ENCODE measurements at regions not wholly inside any gene's neighbourhood (a gene's known extent, or its start where the extent isn't known, plus 50 kb on each side); places are given as distances from the start of the nearest gene placed in this dataset.
"Not testable (repeated sequence)": the region's sequence is repeated elsewhere in the genome, so short reads cannot be mapped to it uniquely, and the experiment has no call there.

GRCh38 chr17:52410781-52411180 is 252.3 kb upstream of the CA10 start:
- no peaks in the 10 kb centered on the region for H3K27me3 ChIP-seq (ENCODE audit: control insufficient read depth, insufficient read depth, low read length)
- no peaks in the 10 kb centered on the region for H3K9me3 ChIP-seq (ENCODE audit: control insufficient read depth, insufficient read depth, low read depth, low read length)
- H3K4me1 ChIP-seq (ENCODE audit: control insufficient read depth, extremely low read depth, insufficient read depth, low read length) = no peaks in the 10 kb centered on the region
- H4K20me1 ChIP-seq (ENCODE audit: control insufficient read depth, extremely low read depth, insufficient read depth, low read length) = no peaks in the 10 kb centered on the region
- no peak overlapping the region for H3K9ac ChIP-seq (ENCODE audit: insufficient read depth, low read length)
- no peaks in the 10 kb centered on the region for H3K79me2 ChIP-seq (ENCODE audit: control insufficient read depth, insufficient read depth, low read length)
- H3K36me3 ChIP-seq (ENCODE audit: control insufficient read depth, insufficient read depth, low read length) = no peaks in the 10 kb centered on the region
- no peak overlapping the region for H3K4me2 ChIP-seq (ENCODE audit: extremely low read depth, insufficient read depth, low read length)
- no peak overlapping the region for H3K27ac ChIP-seq (ENCODE audit: insufficient read depth, low read length)
- no peak overlapping the region for H2AFZ ChIP-seq (ENCODE audit: low read length)
- DNase-seq (ENCODE audit: low read depth in 2 of 2) = no peak
- H3K4me3 ChIP-seq (replicated peaks in 1 of 4; ENCODE audit: control extremely low read depth in 1 of 4, insufficient read depth in 1 of 4, low read depth in 3 of 4, low read length in 4 of 4) = no peak overlapping the region
- no peak for TF ChIP-seq EZH2 (IDR thresholded peaks at IDR 0.05; ENCODE audit: low read length, missing control alignments)
- TF ChIP-seq CTCF (conservative IDR thresholded peaks at IDR 0.05 in 1 of 2, IDR thresholded peaks at IDR 0.05 in 1 of 2; ENCODE audit: low read depth in 1 of 2, low read length in 2 of 2) = no peak

- H3K9ac ChIP-seq (ENCODE audit: insufficient read depth, low read length); H3K27me3 ChIP-seq (ENCODE audit: control insufficient read depth, insufficient read depth, low read length); H3K4me1 ChIP-seq (ENCODE audit: control insufficient read depth, extremely low read depth, insufficient read depth, low read length); H3K9me3 ChIP-seq (ENCODE audit: control insufficient read depth, insufficient read depth, low read depth, low read length); H4K20me1 ChIP-seq (ENCODE audit: control insufficient read depth, extremely low read depth, insufficient read depth, low read length); H3K4me3 ChIP-seq (replicated peaks in 1 of 4; ENCODE audit: control extremely low read depth in 1 of 4, insufficient read depth in 1 of 4, low read depth in 3 of 4, low read length in 4 of 4); DNase-seq (ENCODE audit: low read depth in 2 of 2); H3K27ac ChIP-seq (ENCODE audit: insufficient read depth, low read length); H3K36me3 ChIP-seq (ENCODE audit: control insufficient read depth, insufficient read depth, low read length); H3K79me2 ChIP-seq (ENCODE audit: control insufficient read depth, insufficient read depth, low read length); H3K4me2 ChIP-seq (ENCODE audit: extremely low read depth, insufficient read depth, low read length); H2AFZ ChIP-seq (ENCODE audit: low read length): not testable (repeated sequence)
Measured at GRCh38 chr17:52409222-52409621, 250.7 kb upstream of the CA10 start.

GRCh38 chr17:52395308-52395707 is 236.8 kb upstream of the CA10 start:
- Histone ChIP-seq H3K4me1 (ENCODE audit: control insufficient read depth, extremely low read depth, insufficient read depth, low read length) (no peaks in the 10 kb centered on the region), H4K20me1 (ENCODE audit: control insufficient read depth, extremely low read depth, insufficient read depth, low read length) (no peaks in the 10 kb centered on the region), H3K27me3 (ENCODE audit: control insufficient read depth, insufficient read depth, low read length) (no peaks in the 10 kb centered on the region), H3K79me2 (ENCODE audit: control insufficient read depth, insufficient read depth, low read length) (no peaks in the 10 kb centered on the region), H3K36me3 (ENCODE audit: control insufficient read depth, insufficient read depth, low read length) (no peaks in the 10 kb centered on the region), H2AFZ (ENCODE audit: low read length) (no peak overlapping the region), H3K27ac (ENCODE audit: insufficient read depth, low read length) (no peak overlapping the region), H3K9ac (ENCODE audit: insufficient read depth, low read length) (no peak overlapping the region), H3K9me3 (ENCODE audit: control insufficient read depth, insufficient read depth, low read depth, low read length) (no peaks in the 10 kb centered on the region), H3K4me3 (replicated peaks in 1 of 4; ENCODE audit: control extremely low read depth in 1 of 4, insufficient read depth in 1 of 4, low read depth in 3 of 4, low read length in 4 of 4) (no peak overlapping the region), H3K4me2 (ENCODE audit: extremely low read depth, insufficient read depth, low read length) (no peak overlapping the region)
- no peak for TF ChIP-seq CTCF (conservative IDR thresholded peaks at IDR 0.05 in 1 of 2, IDR thresholded peaks at IDR 0.05 in 1 of 2; ENCODE audit: low read depth in 1 of 2, low read length in 2 of 2)
- no peak for TF ChIP-seq EZH2 (IDR thresholded peaks at IDR 0.05; ENCODE audit: low read length, missing control alignments)
- DNase-seq (ENCODE audit: low read depth in 2 of 2) = no peak

- no peak for TF ChIP-seq CTCF (conservative IDR thresholded peaks at IDR 0.05 in 1 of 2, IDR thresholded peaks at IDR 0.05 in 1 of 2; ENCODE audit: low read depth in 1 of 2, low read length in 2 of 2)
- no peak for TF ChIP-seq EZH2 (IDR thresholded peaks at IDR 0.05; ENCODE audit: low read length, missing control alignments)
Measured at GRCh38 chr17:52390422-52390821, 231.9 kb upstream of the CA10 start.

More at GRCh38 chr17:52390422-52390821, 231.9 kb upstream of the CA10 start:
- Histone ChIP-seq H2AFZ (ENCODE audit: low read length) (no peak overlapping the region), H3K27me3 (ENCODE audit: control insufficient read depth, insufficient read depth, low read length) (no peaks in the 10 kb centered on the region), H3K4me1 (ENCODE audit: control insufficient read depth, extremely low read depth, insufficient read depth, low read length) (no peaks in the 10 kb centered on the region), H3K9ac (ENCODE audit: insufficient read depth, low read length) (no peak overlapping the region), H3K27ac (ENCODE audit: insufficient read depth, low read length) (no peak overlapping the region), H3K36me3 (ENCODE audit: control insufficient read depth, insufficient read depth, low read length) (no peaks in the 10 kb centered on the region), H3K9me3 (ENCODE audit: control insufficient read depth, insufficient read depth, low read depth, low read length) (no peaks in the 10 kb centered on the region), H4K20me1 (ENCODE audit: control insufficient read depth, extremely low read depth, insufficient read depth, low read length) (no peaks in the 10 kb centered on the region), H3K4me2 (ENCODE audit: extremely low read depth, insufficient read depth, low read length) (no peak overlapping the region), H3K79me2 (ENCODE audit: control insufficient read depth, insufficient read depth, low read length) (no peaks in the 10 kb centered on the region), H3K4me3 (replicated peaks in 1 of 4; ENCODE audit: control extremely low read depth in 1 of 4, insufficient read depth in 1 of 4, low read depth in 3 of 4, low read length in 4 of 4) (no peak overlapping the region)
- no peak for DNase-seq (ENCODE audit: low read depth in 2 of 2)
